Esophagus (tissue), 2 donors: ENCODE measurements at regions not wholly inside any gene's neighbourhood (a gene's known extent, or its start where the extent isn't known, plus 50 kb on each side); places are given as distances from the start of the nearest gene placed in this dataset.
"Not testable (repeated sequence)": the region's sequence is repeated elsewhere in the genome, so short reads cannot be mapped to it uniquely, and the experiment has no call there.

Experiments
- H3K27ac ChIP-seq, 2 donors: one replicate each; pipeline ENCODE4 v1.5.1; 2013; ENCODE audit warnings: low read depth in 2 of 2, mild to moderate bottlenecking in 2 of 2, inconsistent platforms in 1 of 2, low read length in 1 of 2, moderate library complexity in 1 of 2
- H3K27me3 ChIP-seq, 2 donors: one replicate each; pipeline ENCODE4 v1.6.1; 2013; ENCODE audit warnings: low read length in 2 of 2, control low read depth in 1 of 2, mild to moderate bottlenecking in 1 of 2; ENCODE audit not compliant: insufficient read depth in 2 of 2, control insufficient read depth in 1 of 2
- H3K36me3 ChIP-seq, 2 donors: one replicate each; pipeline ENCODE4 v1.6.1; 2013; ENCODE audit warnings: low read length in 1 of 2; ENCODE audit not compliant: control insufficient read depth in 2 of 2, insufficient read depth in 2 of 2
- H3K4me1 ChIP-seq, 2 donors: one replicate each; pipeline ENCODE4 v1.6.1; 2013; ENCODE audit warnings: low read length in 1 of 2; ENCODE audit not compliant: control insufficient read depth in 2 of 2, insufficient read depth in 2 of 2
- H3K4me3 ChIP-seq, 2 donors: one replicate each; pipeline ENCODE4 v1.5.1; 2013; ENCODE audit warnings: low read length in 2 of 2, mild to moderate bottlenecking in 2 of 2, low read depth in 1 of 2, moderate library complexity in 1 of 2
- H3K9me3 ChIP-seq, 2 donors: one replicate each; pipeline ENCODE4 v1.6.1; 2013; ENCODE audit warnings: mild to moderate bottlenecking in 2 of 2, low read depth in 1 of 2, low read length in 1 of 2, moderate library complexity in 1 of 2; ENCODE audit not compliant: control insufficient read depth in 2 of 2, insufficient read depth in 1 of 2
- WGBS, 2 donors: extraction: QIAGEN DNeasy Blood & Tissue Kit; methylation state at CpG; one replicate each; pipeline ENCODE4 v1.1.7; 2013; 5-methylcytosine and 5-hydroxymethylcytosine counted together
- donor health status: healthy with polysubstance abuse.
- donor health status: Bipolar disorder and iron deficiency.

- WGBS, 2 donors, result 75 to 77% methylated on average over 10 of the region's 10 CpGs
- Histone ChIP-seq H3K27ac (no peak overlapping the region), H3K36me3 (no peaks in the 10 kb centered on the region), H3K27me3 (no peaks in the 10 kb centered on the region), H3K9me3 (peaks cover 0 to 4% of the 10 kb centered on the region in 2 donors), H3K4me1 (no peaks in the 10 kb centered on the region), H3K4me3 (no peak overlapping the region)
These were observed 110.8 kb upstream of the GREM2 start for GRCh38 chr1:240722788-240723187.

GRCh38 chr1:240720976-240721375 lies 109.0 kb upstream of the GREM2 start:
- Histone ChIP-seq H3K27me3 (no peaks in the 10 kb centered on the region), H3K4me1 (no peaks in the 10 kb centered on the region), H3K27ac (no peak overlapping the region), H3K4me3 (no peak overlapping the region), H3K9me3 (peaks cover 0 to under 1% of the 10 kb centered on the region in 2 donors), H3K36me3 (no peaks in the 10 kb centered on the region)
- 55 to 62% methylated on average over 6 of the region's 6 CpGs for WGBS, 2 donors

- WGBS, 2 donors, result 61 to 63% methylated on average over 8 of the region's 8 CpGs
- Histone ChIP-seq H3K9me3 (no peaks in the 10 kb centered on the region), H3K36me3 (no peaks in the 10 kb centered on the region), H3K4me1 (no peaks in the 10 kb centered on the region), H3K27me3 (no peaks in the 10 kb centered on the region), H3K4me3 (no peak overlapping the region), H3K27ac (no peak overlapping the region)
These were observed 108.2 kb upstream of the GREM2 start for GRCh38 chr1:240719953-240720700.

- H3K4me1 ChIP-seq, H3K4me3 ChIP-seq, H3K36me3 ChIP-seq, H3K27ac ChIP-seq, H3K27me3 ChIP-seq, H3K9me3 ChIP-seq: not testable (repeated sequence)
- 85 to 94% methylated on average over 4 of the region's 4 CpGs for WGBS, 2 donors
These were observed 104.6 kb upstream of the GREM2 start for GRCh38 chr1:240716538-240716937.

GRCh38 chr1:240714568-240715292 lies 102.8 kb upstream of the GREM2 start:
- no peaks in the 10 kb centered on the region for H3K4me1 ChIP-seq
- H3K36me3 ChIP-seq, result no peaks in the 10 kb centered on the region
- H3K9me3 ChIP-seq, result no peaks in the 10 kb centered on the region
- no peaks in the 10 kb centered on the region for H3K27me3 ChIP-seq
- 81 to 83% methylated on average over 8 of the region's 8 CpGs for WGBS, 2 donors
- no peak overlapping the region for H3K27ac ChIP-seq
- no peak overlapping the region for H3K4me3 ChIP-seq

- Histone ChIP-seq H3K9me3 (no peaks in the 10 kb centered on the region), H3K4me3 (no peak overlapping the region), H3K27ac (no peak overlapping the region), H3K4me1 (no peaks in the 10 kb centered on the region), H3K36me3 (no peaks in the 10 kb centered on the region), H3K27me3 (no peaks in the 10 kb centered on the region)
- 51% methylated on average over 7 of the region's 7 CpGs for WGBS, 2 donors
These were observed 100.2 kb upstream of the GREM2 start for GRCh38 chr1:240712014-240712731.

GRCh38 chr1:240711020-240711419 lies 99.1 kb upstream of the GREM2 start:
- H3K27ac ChIP-seq, result no peak overlapping the region
- WGBS, 2 donors, result 84 to 89% methylated on average over 9 of the region's 9 CpGs
- no peaks in the 10 kb centered on the region for H3K36me3 ChIP-seq
- H3K4me1 ChIP-seq, result no peaks in the 10 kb centered on the region
- H3K9me3 ChIP-seq, result no peaks in the 10 kb centered on the region
- no peaks in the 10 kb centered on the region for H3K27me3 ChIP-seq
- no peak overlapping the region for H3K4me3 ChIP-seq

GRCh38 chr1:240709676-240710075 lies 97.7 kb upstream of the GREM2 start:
- H3K4me1 ChIP-seq, result no peaks in the 10 kb centered on the region
- no peaks in the 10 kb centered on the region for H3K9me3 ChIP-seq
- H3K27me3 ChIP-seq, result no peaks in the 10 kb centered on the region
- H3K27ac ChIP-seq, result no peak overlapping the region
- WGBS, 2 donors, result 58 to 59% methylated on average over 6 of the region's 6 CpGs
- no peak overlapping the region for H3K4me3 ChIP-seq
- no peaks in the 10 kb centered on the region for H3K36me3 ChIP-seq

GRCh38 chr1:240706150-240706935 lies 94.4 kb upstream of the GREM2 start:
- Histone ChIP-seq H3K4me3 (no peak overlapping the region), H3K27me3 (no peaks in the 10 kb centered on the region), H3K4me1 (no peaks in the 10 kb centered on the region), H3K27ac (no peak overlapping the region), H3K36me3 (no peaks in the 10 kb centered on the region), H3K9me3 (no peaks in the 10 kb centered on the region)
- 31 to 36% methylated on average over 7 of the region's 7 CpGs for WGBS, 2 donors
